Stimulated activated CD8-positive, alpha-beta memory T cell treated with anti-CD3 and anti-CD28 coated beads, Interleukin-7, amount 100 ng/mL, for 4 hours (primary cell): ENCODE measurements at regions not wholly inside any gene's neighbourhood (a gene's known extent, or its start where the extent isn't known, plus 50 kb on each side); places are given as distances from the start of the nearest gene placed in this dataset.
"Not testable (repeated sequence)": the region's sequence is repeated elsewhere in the genome, so short reads cannot be mapped to it uniquely, and the experiment has no call there.

Experiments used
- DNase-seq, 2 donors: peaks; one replicate each; pipeline ENCODE4 v3.0.0-alpha.2; 2020; ENCODE audit warnings: low read depth in 2 of 2

DNA sequence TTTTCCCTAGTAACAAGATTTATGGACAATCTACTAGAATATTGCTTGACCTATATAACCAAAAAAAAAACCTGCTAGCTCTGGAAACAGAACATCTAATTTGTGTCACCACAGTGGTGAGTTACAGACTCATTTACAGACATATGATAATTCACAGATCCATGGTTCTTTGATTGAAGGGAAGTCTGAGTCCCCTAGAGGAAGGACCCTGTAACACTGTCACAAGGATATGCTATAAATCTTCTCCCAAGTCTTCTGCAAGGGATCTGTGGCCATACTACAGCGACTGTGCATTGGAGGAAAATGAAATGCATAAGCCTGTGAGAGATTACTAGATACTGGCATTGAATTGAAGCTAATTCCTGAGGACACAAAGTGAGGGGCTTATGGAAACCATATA lies 630.6 kb upstream of the SGCD start:
- DNase-seq: no peak

DNA sequence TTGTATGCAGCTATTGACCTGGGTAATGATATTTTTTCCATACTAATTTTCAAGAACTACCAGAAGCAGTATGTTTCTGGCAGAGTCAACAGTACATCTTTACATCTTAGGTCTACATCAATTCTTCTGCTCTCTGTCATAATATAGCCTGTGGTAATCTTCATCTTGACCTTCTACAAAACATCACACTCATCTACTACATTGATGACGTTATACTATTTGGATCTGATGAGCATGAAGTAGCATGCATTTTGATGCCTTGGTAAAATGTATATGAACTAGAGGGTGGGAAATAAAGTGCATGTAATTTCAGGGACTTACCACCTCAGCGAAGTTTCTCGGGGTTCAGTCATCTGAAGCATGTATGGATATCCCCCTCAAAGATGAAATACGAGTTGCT lies 629.7 kb upstream of the SGCD start:
- no peak for DNase-seq

DNA sequence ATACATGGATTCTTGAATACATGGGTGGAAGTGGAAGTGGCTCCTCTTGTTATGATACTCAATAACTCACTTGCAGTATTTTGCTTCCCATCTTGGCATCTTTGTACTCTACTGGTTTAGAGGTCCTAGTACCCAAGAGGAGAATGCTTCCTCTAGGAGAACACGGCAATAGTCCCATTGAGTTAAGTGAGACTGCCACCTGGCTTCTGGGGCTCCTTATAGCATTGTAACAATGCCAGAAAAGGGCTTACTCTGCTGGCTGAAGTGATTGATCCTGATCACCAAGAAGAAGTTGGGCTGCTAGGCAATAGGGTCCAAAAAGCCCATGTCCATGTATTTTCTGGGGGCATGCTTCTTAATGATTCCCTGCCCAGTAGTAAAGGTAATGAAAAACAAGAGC lies 627.6 kb upstream of the SGCD start:
- DNase-seq: no peak

DNA sequence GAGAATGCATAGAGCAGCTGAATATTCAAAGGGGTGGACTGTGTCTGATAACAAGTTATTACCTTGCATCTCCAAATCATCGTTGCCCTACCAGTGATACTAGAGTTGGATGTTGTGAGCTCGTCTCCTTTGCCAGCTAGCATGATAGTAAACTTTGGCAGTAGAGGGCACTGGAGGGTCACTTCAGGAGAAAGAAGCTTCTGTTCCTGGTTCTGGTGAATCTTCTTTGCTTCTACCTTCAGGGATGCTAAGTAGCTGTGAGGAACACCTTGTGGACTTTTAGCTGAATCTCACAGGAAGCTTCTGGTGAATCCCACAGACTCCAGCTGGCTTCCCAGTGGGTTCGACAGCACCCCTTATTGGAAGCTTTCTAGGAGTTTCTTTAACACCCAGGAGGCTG lies 626.6 kb upstream of the SGCD start:
- no peak for DNase-seq

DNA sequence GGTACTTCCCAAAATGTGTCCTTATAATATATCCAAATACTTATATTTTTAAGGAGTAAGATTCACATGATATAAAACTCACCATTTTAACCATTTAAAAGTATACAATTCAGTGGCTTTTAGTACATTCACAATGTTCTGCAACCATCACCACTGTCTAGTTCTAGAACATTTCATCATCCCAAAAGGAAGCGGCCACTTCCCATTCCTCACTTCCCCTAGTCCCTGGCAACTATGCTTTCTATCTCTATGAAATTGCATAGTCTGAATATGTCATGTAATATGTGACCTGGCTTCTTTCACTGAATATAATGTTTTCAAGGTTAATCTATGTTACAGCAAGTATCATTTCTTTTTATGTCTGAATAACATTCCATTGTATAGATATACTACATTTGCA lies 615.1 kb upstream of the SGCD start:
- DNase-seq: no peak

DNA sequence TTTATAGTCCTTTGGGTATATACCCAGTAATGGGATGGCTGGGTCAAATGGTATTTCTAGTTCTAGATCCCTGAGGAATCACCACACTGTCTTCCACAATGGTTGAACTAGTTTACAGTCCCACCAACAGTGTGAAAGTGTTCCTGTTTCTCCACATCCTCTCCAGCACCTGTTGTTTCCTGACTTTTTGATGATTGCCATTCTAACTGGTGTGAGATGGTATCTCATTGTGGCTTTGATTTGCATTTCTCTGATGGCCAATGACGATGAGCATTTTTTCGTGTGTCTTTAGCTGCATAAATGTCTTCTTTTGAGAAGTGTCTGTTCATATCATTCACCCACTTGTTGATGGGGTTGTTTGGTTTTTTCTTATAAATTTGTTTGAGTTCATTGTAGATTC lies 612.5 kb upstream of the SGCD start:
- DNase-seq: not testable (repeated sequence)

DNA sequence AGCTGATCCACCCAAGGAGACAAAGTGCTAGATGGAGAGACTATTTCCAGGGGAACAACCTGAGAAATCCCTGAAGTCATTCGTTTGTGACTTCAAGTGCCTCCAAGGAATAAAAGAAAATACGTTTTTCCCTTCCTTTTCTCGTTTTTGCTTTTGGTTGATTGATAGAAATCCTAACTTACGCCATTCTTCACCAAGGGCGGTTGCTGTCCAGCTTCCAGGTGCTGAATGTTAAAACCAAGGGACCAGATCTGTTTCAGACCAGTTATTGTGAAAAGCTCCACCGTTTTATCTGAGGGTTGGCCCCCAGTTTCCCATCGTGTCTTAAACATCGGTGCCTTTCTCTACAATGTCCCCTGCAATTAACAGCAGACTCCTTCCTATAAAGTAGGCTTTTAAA lies 600.7 kb upstream of the SGCD start:
- no peak for DNase-seq

DNA sequence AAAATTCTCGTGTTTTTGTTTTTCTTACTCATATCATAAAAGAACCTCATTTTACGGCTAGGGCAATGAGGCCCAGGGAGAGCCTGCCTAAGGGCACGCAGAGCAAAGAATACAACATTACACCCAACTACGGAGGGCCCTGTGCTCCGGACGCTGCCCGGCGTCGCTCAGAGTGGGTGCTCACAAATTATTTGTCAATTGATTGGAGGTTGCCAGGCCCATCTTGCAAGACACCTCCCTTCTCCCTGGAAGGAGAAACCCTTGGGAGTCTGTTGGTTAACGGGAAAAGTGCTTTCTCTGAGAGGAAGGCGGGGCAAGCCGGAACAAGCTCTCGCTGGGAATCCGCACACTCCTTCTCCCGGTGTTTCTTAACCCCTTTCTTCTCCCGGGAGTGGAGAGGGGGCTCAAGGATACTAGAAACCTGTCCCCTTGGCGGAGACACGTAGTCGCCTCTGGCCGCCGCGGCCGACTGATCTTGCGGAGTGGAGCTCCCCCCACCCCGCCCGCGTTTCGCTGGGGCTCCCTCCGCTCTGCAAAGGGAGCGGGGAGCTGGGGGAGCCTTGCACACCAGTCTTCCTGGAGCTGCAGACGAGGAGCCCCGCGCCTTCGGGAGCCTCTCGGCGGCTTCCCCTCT lies 599.3 kb upstream of the SGCD start:
- DNase-seq: no peak

DNA sequence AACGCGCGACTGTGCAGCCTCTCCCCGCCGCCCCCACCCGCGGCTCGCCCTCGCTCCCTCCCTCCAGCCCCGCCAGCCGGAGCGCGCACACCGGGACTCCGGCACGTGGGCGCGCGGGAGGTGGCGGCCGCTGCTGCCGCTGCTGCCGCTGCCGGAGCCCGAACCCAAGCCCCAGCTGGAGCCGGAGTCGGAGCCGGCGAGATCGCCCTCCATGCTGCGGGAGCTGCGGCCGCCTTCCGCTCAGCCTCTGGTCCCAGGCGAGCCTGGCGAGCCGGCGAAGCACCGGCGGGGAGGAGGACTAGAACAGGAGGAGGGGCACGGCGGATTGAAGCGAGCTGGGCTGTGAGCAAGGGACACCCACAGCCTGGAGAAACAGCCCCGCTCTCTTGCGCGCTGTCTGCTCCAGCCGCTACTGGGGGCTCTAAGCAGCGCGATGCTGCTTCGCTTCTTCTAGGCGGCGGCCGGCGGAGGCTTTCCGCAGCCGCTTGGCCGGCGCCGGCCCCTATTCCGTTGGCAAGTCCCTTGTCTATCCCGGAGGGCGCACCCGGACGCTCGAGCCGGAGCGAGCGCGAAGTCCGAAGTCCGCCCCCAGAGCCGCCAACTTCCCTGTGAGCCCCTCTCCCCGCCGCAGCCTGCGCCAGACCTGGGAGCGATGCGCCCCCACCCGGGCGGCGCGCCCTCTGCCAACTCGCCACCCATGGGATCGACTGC lies 598.7 kb upstream of the SGCD start:
- DNase-seq: no peak

DNA sequence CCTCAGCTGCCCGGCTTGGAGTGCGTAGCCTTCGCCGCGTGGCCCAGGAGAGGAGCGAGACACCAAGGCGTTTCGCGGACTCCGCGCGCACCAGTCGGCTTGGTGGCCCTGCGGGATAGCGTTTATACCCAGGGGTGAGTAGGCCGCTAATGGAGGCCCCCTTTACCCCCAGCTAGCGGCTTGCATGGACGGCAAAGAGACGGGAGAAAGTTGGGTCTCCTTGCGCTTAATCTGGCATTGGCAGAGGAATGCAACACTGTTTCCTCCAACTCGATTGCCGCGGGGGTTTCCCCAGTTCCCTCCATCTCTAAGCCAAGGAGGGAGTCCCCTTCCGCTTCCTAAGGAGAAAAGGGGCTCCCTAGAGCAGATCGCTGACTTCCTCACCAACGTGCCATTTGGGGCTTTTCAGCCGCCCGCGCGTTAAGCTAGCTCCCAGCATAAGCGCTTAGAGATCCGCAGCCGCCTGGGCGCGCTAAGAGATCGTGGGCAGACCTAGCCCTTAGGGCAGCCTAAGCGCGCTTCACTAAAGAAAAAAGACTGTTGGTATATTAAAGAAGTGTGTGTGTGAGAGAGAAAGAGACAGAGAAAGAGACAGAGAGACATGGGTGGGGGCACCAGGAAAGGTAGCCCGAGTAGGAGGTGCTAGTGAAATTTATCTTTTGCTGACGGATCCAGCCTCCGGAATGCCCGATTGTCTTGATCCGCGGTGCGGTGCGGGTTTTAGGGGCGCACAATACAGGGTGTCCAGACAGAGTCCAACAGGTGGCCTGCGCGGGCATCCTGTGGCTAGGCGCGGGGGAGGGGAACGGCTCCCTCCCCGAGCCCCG lies 597.9 kb upstream of the SGCD start:
- no peak for DNase-seq

DNA sequence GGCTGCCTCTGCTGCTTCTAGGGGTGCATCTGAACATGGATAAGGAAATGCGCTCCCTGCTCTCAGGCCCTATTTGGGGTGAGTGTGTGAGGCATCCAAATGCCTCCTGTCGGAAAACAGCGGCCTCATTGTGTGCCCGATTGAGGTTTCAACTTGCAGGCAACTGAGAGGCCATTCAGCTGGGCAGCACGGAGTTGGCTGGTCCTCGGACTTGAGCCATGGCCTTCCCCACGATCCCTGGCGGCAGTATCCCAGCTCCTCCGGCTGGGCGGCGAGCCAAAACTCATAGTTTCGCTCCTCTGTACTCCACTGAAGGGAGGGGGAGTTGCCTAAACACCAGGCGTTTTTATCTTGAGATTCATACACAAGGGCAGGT lies 597.3 kb upstream of the SGCD start:
- DNase-seq: no peak

DNA sequence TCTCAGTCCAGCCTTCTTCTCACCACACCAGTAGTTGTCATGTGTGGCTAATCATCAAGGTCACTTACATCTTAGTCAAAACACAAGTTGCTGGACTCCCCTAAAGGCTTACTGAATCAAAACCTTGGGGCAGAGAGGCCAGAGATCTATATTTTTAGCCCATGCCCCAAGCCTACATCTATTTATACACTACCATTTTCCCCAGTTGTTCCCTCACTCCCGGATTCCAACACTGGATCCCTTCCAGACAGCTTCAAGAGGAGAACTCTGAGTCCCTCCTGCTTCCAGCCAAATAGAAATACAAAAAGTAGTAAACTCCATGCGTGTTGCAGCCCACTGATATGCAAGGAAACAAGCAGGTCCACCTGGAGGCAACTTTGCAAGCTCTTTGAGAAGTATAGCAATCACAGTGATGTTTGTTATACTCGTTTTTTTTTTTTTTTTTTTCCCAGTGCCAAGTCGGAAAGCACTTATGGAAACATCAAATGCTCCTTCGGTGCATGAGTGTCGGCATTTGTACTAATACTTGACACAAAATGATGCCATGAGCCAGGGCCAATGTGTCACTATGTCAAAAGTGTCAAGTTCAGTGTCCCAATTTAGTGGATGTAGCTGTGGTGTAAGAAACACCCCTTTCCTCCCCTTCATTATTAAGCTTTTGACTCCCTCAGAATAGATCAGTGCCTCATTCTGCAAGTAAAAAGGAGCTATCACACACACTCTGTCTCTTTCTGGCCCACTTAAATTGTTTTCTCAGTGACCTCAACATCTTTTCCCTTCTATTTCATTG lies 594.2 kb upstream of the SGCD start:
- no peak for DNase-seq

DNA sequence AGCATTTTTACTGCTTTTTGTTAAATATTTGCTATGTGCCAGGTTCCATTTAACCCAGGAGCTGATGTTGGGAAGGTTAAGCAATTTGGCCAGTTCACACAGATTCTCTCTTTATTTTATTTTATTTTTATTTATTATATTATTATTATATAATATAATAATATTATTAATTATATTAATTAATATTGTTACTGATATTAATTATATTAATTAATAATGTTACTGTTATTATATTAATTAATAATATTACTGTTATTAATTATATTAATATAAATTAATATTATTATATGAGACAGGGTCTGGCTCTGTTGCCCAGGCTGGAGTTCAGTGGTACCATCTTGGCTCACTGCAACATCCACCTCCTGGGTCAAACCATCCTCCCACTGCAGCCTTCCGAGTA lies 593.0 kb upstream of the SGCD start:
- DNase-seq: no peak

DNA sequence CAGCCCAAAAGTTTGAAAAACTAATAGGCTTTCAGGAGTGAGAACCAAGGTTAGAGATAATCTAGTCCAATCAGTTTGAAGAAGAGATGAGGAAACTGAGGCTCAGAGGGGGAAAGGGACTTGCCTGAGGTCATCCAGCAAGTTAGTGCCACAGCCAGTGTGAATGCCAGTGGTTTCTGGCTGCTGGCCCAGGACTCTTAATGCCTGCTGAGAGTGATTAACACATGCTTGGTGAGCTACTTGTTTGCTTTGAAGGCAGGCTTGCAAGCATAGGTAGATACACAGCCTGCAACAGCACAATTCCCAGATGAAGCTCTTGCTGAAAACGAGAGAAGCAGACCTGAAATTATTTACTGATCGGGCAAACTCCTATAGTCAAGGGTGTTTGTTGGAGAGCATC lies 591.6 kb upstream of the SGCD start:
- no peak for DNase-seq

DNA sequence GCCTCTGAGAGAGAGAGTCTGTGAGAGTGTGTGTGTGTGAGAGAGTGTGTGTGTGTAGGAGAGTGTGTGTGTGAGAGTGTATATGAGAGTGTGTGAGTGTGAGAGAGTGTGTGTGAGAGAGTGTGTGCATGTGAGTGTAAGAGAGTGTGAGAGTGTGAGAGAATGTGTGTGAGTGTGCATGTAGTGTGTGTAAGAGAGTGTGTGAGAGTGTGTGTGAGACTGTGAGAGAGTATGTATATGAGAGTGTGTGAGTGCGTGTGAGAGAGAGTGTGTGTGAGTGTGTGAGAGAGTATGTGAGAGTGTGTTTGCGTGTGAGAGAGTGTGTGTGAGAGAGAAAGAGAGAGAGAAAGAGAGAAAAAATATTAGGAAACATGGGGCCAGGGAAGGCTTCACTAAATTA lies 588.3 kb upstream of the SGCD start:
- DNase-seq: no peak

DNA sequence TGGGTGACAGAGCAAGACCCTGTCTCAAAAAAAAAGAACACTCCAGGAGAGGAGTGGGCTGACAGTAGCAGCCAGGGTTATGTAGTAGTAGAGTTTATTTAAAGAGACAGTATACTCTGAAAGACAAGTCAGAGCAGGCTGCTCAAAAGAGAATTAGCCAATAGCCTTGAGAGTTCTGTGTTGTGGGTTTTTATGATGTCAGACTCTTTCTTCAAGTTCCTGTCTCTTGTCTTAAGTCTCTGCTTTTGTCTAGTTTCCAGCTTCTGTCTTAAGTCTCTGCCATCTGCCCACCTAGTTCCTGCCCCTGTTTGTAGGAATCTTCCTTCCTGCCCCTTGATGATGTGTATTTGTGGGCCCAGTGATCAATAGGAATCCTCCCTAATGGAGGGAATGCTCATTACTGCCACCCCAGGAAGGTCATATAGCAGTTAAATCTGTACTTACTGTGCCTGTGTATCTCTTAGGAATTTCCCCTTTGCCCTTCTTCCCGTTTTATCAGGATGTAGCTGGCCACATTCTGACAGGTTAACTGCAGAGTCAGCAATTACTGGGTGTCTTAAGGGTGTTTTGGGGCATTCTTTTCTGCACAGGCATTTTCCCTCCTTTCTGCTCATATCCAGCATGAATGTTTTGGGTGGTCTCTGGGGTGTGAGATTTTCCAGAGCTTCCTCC lies 580.5 kb upstream of the SGCD start:
- DNase-seq: no peak

DNA sequence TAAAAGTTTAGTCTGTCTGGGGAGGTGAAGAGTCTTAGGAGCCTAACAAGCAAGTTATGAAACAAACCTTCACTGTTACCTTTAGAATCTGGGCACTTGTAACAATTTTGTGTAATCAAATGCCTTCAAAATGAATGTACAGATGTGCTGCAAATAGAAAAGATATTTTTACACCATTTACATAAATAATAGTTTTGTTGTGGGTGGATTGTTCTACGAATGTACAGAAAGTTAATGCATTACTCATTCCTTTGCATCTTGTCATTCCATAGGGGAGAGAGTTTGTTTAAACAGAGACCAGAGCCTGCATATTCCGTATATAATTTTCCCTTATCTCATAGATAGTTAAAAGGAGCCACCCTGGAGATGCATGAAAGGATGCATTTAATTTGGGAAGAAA lies 576.9 kb upstream of the SGCD start:
- DNase-seq: no peak

DNA sequence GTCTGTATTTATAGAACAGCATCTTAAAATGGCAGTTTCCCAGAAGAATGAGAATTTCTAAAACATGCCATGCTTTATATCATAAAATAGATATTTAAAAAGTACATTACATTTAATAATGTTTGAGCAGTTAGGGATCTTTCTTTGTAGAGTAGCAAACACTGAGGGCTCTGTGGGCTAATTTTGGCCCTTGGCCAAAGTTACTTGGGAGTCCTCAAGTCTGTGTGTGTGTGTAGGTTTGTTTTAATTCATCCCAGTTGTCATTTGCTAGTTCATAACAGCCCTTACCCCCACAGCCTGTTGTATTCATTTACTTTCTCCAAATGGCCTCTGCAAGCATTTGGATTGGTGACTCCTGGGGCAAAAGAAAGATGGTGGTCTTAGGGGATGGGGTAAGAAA lies 576.4 kb upstream of the SGCD start:
- no peak for DNase-seq

DNA sequence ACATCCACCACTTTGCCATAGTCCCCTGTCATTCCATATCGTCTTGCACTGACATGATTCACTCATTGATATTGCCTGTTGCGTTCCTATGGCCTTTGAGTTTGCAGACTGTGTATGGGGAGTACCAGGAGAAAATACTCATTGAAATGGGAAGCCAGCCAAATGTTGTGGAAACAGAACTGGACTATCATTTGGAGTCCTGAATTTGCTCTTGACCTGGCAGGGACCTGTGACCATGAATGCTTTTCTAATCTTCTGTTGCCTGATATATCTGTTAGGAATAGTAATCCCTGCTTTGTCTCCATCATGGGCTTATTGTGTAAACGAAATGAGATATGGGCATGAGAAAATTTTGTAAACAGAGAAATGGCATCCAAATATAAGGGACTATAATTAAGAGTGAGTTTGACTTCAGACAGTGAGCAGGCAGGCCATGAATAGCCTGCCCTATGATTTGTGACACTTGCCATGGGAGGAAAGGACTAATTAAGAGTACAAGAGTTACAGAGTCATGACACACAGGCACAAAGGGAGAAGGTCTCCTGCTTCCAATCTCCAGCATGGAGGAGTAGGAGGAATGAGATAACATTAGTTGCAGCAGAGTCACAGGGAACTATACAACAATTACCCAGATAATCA lies 572.9 kb upstream of the SGCD start:
- DNase-seq: no peak

DNA sequence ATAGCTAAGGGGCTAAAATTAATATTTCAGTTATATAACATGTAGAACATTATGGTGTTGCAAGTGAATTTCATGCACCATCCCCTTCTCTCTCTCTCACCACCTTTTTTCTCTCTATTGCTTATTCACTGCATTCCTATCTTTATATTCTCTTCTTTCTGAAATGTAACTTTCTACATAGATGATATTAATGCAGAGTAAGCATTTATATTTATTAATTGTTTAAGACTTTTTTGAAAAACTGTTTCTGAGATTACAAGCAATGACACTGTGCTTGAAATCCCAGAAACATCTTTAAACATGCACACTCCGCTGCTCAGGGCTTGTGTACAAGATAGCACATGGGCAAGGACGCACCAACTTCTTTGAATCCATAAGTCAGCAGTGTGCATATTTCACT lies 567.7 kb upstream of the SGCD start:
- DNase-seq: no peak

DNA sequence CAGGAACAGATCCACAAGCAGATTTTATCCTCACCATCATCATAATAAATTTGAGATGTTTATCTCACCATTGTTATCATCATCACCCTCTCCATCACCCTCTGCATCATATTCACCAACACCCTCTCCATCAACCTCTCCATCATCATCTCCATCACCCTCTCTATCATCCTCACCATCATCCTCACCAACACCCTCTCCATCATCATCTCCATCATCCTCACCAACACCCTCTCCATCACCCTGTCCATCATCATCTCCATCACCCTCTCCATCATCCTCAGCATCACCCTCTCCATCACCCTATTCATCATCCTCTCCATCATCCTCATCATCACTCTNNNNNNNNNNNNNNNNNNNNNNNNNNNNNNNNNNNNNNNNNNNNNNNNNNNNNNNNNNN lies 567.0 kb upstream of the SGCD start:
- no peak for DNase-seq
